Erythroblast (primary cell): ENCODE measurements at regions not wholly inside any gene's neighbourhood (a gene's known extent, or its start where the extent isn't known, plus 50 kb on each side); places are given as distances from the start of the nearest gene placed in this dataset.

Experiments
- GATA1 ChIP-seq: IDR thresholded peaks from 2 replicates; pipeline ENCODE4 v1.6.1; 2011; ENCODE audit warnings: low read depth, mild to moderate bottlenecking, control low read depth, low read length, moderate library complexity
- POLR2A ChIP-seq: IDR thresholded peaks from 2 replicates; pipeline ENCODE4 v1.6.1; 2011; ENCODE audit warnings: mild to moderate bottlenecking, low read length

DNA sequence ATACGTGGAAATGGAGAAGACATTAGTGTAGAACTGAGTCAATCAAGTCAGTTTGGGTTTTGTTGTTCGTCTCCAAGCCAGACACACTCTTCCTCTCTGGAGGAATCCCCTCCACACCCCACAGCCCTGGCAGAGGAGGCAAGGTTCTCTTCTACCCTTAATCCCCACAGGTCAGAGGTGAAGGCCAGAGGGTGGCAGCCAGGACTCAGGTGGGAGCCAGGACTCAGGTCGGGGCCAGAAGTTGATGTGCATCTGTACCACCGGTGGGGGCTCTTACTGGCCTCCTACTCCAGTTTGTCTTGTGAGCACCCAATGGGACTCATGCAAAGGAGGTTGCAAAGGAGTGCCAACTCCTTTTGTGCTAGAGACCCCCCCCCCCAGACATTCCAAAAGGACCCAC is 126.4 kb downstream of the TBXT start:
- TF ChIP-seq POLR2A (no peak), GATA1 (no peak)
